ENCODE measurements at regions not wholly inside any gene's neighbourhood (a gene's known extent, or its start where the extent isn't known, plus 50 kb on each side); places are given as distances from the start of the nearest gene placed in this dataset.

GRCh38 chr4:59135248-59135985 is 2025.2 kb upstream of the IGFBP7 start:
- TF ChIP-seq CTCF (IDR thresholded peaks at IDR 0.05) (no peak), POLR2A (IDR thresholded peaks at IDR 0.05) (no peak)

All from testis (tissue), 2 donors.